ENCODE measurements at regions not wholly inside any gene's neighbourhood (a gene's known extent, or its start where the extent isn't known, plus 50 kb on each side); places are given as distances from the start of the nearest gene placed in this dataset.

- TF ChIP-seq CTCF (IDR thresholded peaks at IDR 0.05): no peak
- no peaks in the 10 kb centered on the region for H3K4me1 ChIP-seq (ENCODE audit: insufficient read depth, low read length)
- intact Hi-C loops (cut with DNase I, micrococcal nuclease): no loop called here
- Mint-ChIP-seq H3K4me1 (ENCODE audit: low read depth) (no peaks in the 10 kb centered on the region), H3K4me3 (no peak overlapping the region), H3K27me3 (peaks cover 6% of the 10 kb centered on the region), H3K36me3 (ENCODE audit: low read depth) (no peaks in the 10 kb centered on the region), H3K9me3 (no peaks in the 10 kb centered on the region), H3K27ac (no peak overlapping the region)
- peaks cover 0 to 5% of the 10 kb centered on the region in 2 experiments for H3K9me3 ChIP-seq (ENCODE audit: control insufficient read depth in 1 of 2, insufficient read depth in 1 of 2, low read length in 2 of 2)
- H3K27ac ChIP-seq (ENCODE audit: low read depth in 1 of 2, low read length in 2 of 2): no peak overlapping the region
- ATAC-seq (ENCODE audit: poor library complexity) (no peak), DNase-seq (no peak)
- H3K36me3 ChIP-seq (ENCODE audit: insufficient read depth, low read length): no peaks in the 10 kb centered on the region
- POLR2A ChIA-PET: no interaction called here
- CTCF ChIA-PET: no interaction called here
- H3K27me3 ChIP-seq (ENCODE audit: control insufficient read depth in 1 of 2, insufficient read depth in 2 of 2, low read length in 2 of 2): no peaks in the 10 kb centered on the region
- H3K4me3 ChIP-seq (ENCODE audit: low read length): no peak overlapping the region
These were observed 178.2 kb upstream of the GDNF start for GRCh38 chr5:38018016-38018415.

GRCh38 chr5:38013107-38013506 is 173.3 kb upstream of the GDNF start:
- ChIA-PET POLR2A (no interaction called here), CTCF (no interaction called here)
- Histone ChIP-seq H3K27me3 (ENCODE audit: control insufficient read depth in 1 of 2, insufficient read depth in 2 of 2, low read length in 2 of 2) (no peaks in the 10 kb centered on the region), H3K27ac (ENCODE audit: low read depth in 1 of 2, low read length in 2 of 2) (no peak overlapping the region), H3K36me3 (ENCODE audit: insufficient read depth, low read length) (no peaks in the 10 kb centered on the region), H3K4me3 (ENCODE audit: low read length) (no peak overlapping the region), H3K4me1 (ENCODE audit: insufficient read depth, low read length) (no peaks in the 10 kb centered on the region), H3K9me3 (ENCODE audit: control insufficient read depth in 1 of 2, insufficient read depth in 1 of 2, low read length in 2 of 2) (no peaks in the 10 kb centered on the region)
- no peak for DNase-seq
- TF ChIP-seq CTCF (IDR thresholded peaks at IDR 0.05): no peak
- no peak for ATAC-seq (ENCODE audit: poor library complexity)
- no peaks in the 10 kb centered on the region for H3K9me3 Mint-ChIP-seq
- H3K27me3 Mint-ChIP-seq: no peaks in the 10 kb centered on the region
- no peak overlapping the region for H3K4me3 Mint-ChIP-seq
- no peaks in the 10 kb centered on the region for H3K36me3 Mint-ChIP-seq (ENCODE audit: low read depth)
- H3K4me1 Mint-ChIP-seq (ENCODE audit: low read depth): no peaks in the 10 kb centered on the region
- H3K27ac Mint-ChIP-seq: no peak overlapping the region
- intact Hi-C loops (cut with DNase I, micrococcal nuclease): no loop called here

DNA sequence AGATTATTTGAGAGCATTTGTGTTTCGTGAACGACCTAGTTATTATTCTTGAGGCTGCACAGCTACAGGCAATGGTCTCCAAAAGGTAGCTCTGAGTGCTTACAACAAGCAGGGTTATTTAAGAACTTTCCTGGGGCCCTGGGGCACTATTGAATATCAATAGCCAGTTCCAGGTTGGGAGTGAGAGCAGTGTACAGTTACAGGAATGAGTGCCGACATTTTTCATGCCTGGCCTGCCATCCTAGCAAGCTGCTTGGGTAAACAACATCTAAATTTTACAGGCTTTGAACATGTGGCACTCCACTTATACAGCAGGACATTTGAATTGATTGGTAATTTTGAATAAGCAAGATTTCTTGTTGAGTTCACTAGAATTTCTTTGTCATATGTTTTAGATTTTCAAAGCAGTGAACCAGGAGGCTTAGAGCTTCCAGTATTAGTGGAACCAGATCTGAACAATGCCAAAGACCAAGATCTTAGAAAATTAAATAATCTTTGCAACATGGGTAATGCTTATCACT is 171.9 kb upstream of the GDNF start:
- Histone ChIP-seq H3K36me3 (ENCODE audit: insufficient read depth, low read length) (no peaks in the 10 kb centered on the region), H3K4me1 (ENCODE audit: insufficient read depth, low read length) (no peaks in the 10 kb centered on the region), H3K27me3 (ENCODE audit: control insufficient read depth in 1 of 2, insufficient read depth in 2 of 2, low read length in 2 of 2) (no peaks in the 10 kb centered on the region), H3K27ac (ENCODE audit: low read depth in 1 of 2, low read length in 2 of 2) (no peak overlapping the region), H3K4me3 (ENCODE audit: low read length) (no peak overlapping the region), H3K9me3 (ENCODE audit: control insufficient read depth in 1 of 2, insufficient read depth in 1 of 2, low read length in 2 of 2) (no peaks in the 10 kb centered on the region)
- intact Hi-C loops (cut with DNase I, micrococcal nuclease): no loop called here
- H3K27me3 Mint-ChIP-seq: no peaks in the 10 kb centered on the region
- H3K27ac Mint-ChIP-seq: no peak overlapping the region
- no peaks in the 10 kb centered on the region for H3K4me1 Mint-ChIP-seq (ENCODE audit: low read depth)
- ChIA-PET POLR2A (no interaction called here), CTCF (no interaction called here)
- H3K4me3 Mint-ChIP-seq: no peak overlapping the region
- no peak for ATAC-seq (ENCODE audit: poor library complexity)
- DNase-seq: no peak
- no peaks in the 10 kb centered on the region for H3K9me3 Mint-ChIP-seq
- no peak for TF ChIP-seq CTCF (IDR thresholded peaks at IDR 0.05)
- H3K36me3 Mint-ChIP-seq (ENCODE audit: low read depth): no peaks in the 10 kb centered on the region

Data from CD4-positive, alpha-beta T cell (primary cell).